Mucosa of descending colon (tissue), 3 donors: ENCODE measurements at regions not wholly inside any gene's neighbourhood (a gene's known extent, or its start where the extent isn't known, plus 50 kb on each side); places are given as distances from the start of the nearest gene placed in this dataset.

Experiments
- ATAC-seq: fragments of 200-7000 bp; cut with Tn5 transposase; one replicate; pipeline ENCODE4 v1.9.1; 2020; ENCODE audit warnings: mild to moderate bottlenecking, moderate library complexity
- DNase-seq, 3 donors: peaks; one replicate each; pipeline ENCODE4 v3.0.0-alpha.2; 2020
- H3K36me3 ChIP-seq: fragments of 200-600 bp; one replicate; pipeline ENCODE4 v1.8.0; 2021; ENCODE audit warnings: low read depth, mild to moderate bottlenecking
- H3K4me1 ChIP-seq: fragments of 200-600 bp; one replicate; pipeline ENCODE4 v1.8.0; 2021; ENCODE audit warnings: low read depth, mild to moderate bottlenecking
- H3K4me3 ChIP-seq: fragments of 200-600 bp; one replicate; pipeline ENCODE4 v1.8.0; 2021; ENCODE audit warnings: mild to moderate bottlenecking
- H3K9me3 ChIP-seq: fragments of 200-600 bp; one replicate; pipeline ENCODE4 v1.8.0; 2021; ENCODE audit warnings: mild to moderate bottlenecking
- intact Hi-C, 2 donors: fragments of 100-400 bp; cut with DNase I in 1 of 2; cut with micrococcal nuclease in 1 of 2; formaldehyde crosslinking; loops; one replicate each; pipeline versions ENCODE4 v1.11.0 to v1.11.1; 2022; cut with DNase I, micrococcal nuclease
- TF ChIP-seq, protein P1 (sequence below): fragments of 200-600 bp; IDR thresholded peaks from one replicate; pipeline ENCODE4 v1.8.0; 2022; ENCODE audit warnings: antibody characterized with exemption, mild to moderate bottlenecking
- donor health status: DM: no; HTN: no; CAD: no; lungs with moderate emphysema.
- donor health status: DM: no; HTN: no; CAD: no.
- donor health status: DM: no; HTN: yes; CAD: no.

DNA sequence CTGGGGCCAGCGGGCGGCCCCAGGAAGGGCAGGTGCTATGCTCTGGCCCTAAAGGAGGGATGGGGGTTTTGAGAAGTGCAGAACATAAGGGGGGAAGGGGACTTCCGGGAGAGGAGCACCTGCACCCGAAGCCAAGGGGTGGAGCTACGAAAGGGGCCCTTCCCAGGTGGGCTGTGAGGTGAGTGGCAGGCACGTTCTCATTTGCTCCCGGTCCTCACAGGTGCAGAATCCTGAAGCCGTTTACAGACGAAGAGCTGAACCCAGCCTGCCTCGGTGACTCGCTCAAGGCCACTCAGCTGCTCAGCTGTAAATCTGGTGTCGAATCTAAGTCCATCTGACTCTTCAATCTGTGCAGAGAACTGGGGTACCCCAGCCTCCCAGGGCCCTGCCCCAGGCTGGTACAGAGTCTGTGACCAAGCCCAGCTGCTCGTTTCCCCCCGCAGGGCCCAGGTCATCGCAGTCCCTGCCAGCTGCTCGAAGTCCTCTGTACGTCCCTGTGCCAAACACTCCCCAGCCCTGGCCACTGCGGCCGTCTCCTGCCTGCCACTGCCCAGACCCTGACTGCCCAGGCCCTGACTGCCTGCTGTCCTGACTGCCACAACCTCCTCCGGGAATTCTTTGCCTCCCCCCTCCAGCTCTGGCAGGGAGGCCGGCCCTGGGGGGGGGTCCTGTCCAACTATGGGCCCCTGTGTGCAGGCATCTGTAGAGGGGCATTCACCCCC is 53.8 kb upstream of the RXRA start:
- TF ChIP-seq, protein P1, sequence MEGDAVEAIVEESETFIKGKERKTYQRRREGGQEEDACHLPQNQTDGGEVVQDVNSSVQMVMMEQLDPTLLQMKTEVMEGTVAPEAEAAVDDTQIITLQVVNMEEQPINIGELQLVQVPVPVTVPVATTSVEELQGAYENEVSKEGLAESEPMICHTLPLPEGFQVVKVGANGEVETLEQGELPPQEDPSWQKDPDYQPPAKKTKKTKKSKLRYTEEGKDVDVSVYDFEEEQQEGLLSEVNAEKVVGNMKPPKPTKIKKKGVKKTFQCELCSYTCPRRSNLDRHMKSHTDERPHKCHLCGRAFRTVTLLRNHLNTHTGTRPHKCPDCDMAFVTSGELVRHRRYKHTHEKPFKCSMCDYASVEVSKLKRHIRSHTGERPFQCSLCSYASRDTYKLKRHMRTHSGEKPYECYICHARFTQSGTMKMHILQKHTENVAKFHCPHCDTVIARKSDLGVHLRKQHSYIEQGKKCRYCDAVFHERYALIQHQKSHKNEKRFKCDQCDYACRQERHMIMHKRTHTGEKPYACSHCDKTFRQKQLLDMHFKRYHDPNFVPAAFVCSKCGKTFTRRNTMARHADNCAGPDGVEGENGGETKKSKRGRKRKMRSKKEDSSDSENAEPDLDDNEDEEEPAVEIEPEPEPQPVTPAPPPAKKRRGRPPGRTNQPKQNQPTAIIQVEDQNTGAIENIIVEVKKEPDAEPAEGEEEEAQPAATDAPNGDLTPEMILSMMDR: no peak
- DNase-seq (no peak), ATAC-seq (no peak)
- Histone ChIP-seq H3K9me3 (no peaks in the 10 kb centered on the region), H3K36me3 (no peaks in the 10 kb centered on the region), H3K4me3 (no peak overlapping the region), H3K4me1 (no peaks in the 10 kb centered on the region)
- intact Hi-C loops: no loop called here

DNA sequence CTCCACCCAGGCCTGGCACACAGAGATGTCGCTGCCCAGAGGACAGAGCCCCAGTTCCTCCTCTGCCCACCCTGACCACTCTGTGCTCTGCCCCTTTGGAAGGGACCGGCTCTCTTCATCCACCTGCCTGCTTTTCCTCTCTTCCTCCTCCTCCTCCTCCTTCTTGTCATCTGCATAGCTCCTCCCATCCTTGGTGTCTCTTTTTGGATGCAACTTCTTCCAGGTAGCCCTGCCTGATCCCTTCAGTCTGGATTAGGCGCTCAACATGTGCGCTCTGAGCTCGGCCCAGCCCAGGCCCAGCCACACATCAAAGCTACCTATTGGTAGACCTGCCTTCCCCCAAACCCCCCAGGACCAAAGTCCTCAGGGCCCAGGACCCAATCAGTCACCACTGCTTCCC is 52.6 kb upstream of the RXRA start:
- Histone ChIP-seq H3K36me3 (no peaks in the 10 kb centered on the region), H3K9me3 (no peaks in the 10 kb centered on the region), H3K4me3 (no peak overlapping the region), H3K4me1 (no peaks in the 10 kb centered on the region)
- intact Hi-C loops: no loop called here
- TF ChIP-seq, protein P1: no peak
- ATAC-seq: no peak
- no peak for DNase-seq

DNA sequence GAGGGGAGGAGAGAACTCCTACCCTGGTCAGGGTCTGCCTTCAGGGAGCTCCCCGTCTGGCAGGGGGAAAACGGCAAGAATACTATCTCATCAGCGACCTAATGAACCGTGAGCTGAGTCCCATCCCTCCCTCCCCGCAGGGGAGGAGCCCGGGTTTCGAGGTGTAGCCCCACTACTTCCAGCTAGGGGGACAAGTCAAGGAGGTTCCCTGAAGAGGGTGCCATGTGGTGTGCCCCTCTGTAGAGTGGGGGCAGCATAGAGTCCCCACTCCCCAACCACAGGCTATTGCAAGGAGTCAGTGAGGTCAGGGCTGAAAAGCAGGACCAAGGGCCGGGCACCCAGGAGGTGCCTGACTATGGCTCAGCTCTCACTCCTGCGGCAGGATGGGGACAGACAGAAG is 50.9 kb upstream of the RXRA start:
- intact Hi-C loops: no loop called here
- no peaks in the 10 kb centered on the region for H3K36me3 ChIP-seq
- TF ChIP-seq, protein P1: no peak
- H3K4me3 ChIP-seq: no peak overlapping the region
- ATAC-seq (no peak), DNase-seq (no peak)
- H3K9me3 ChIP-seq: no peaks in the 10 kb centered on the region
- no peaks in the 10 kb centered on the region for H3K4me1 ChIP-seq

- no peak for DNase-seq
- Histone ChIP-seq H3K36me3 (no peaks in the 10 kb centered on the region), H3K4me3 (no peak overlapping the region), H3K9me3 (no peaks in the 10 kb centered on the region), H3K4me1 (no peaks in the 10 kb centered on the region)
- ATAC-seq: no peak
- intact Hi-C loops: no loop called here
- TF ChIP-seq, protein P1: no peak
These were observed 49.6 kb upstream of the RXRA start for GRCh38 chr9:134276453-134277245.
